Endothelial cell of umbilical vein (primary cell): ENCODE measurements at regions not wholly inside any gene's neighbourhood (a gene's known extent, or its start where the extent isn't known, plus 50 kb on each side); places are given as distances from the start of the nearest gene placed in this dataset.

Experiments used
- BruUV-seq: library from RNA; stranded (reverse); fragments of 400-500 nt; replicated peaks from 2 replicates; lab custom pipeline; 2021; lab: Mats Ljungman, UMichigan
- CTCF ChIA-PET: fragments of 300-600, 350-600 bp; sonication (Branson Sonifier 250); formaldehyde crosslinking; loops from one replicate; lab custom pipeline; 2021; ENCODE audit warnings: antibody characterized with exemption, inconsistent platforms; lab: Charles Lee
- POLR2A ChIA-PET: fragments of 300-600, 350-600 bp; sonication (Branson Sonifier 250); formaldehyde crosslinking; loops from one replicate; lab custom pipeline; 2021; ENCODE audit warnings: antibody characterized with exemption, inconsistent platforms; lab: Charles Lee
- DNase-seq: peaks from one replicate; pipeline ENCODE4 v3.0.0-alpha.2; 2011; ENCODE audit warnings: low read depth, low spot score
- FAIRE-seq: peaks from 2 replicates; lab custom pipeline; 2011; peaks lifted over from hg19 to GRCh38; lab: Jason Lieb, UNC
- H2AFZ ChIP-seq: 2 replicates; pipeline ENCODE4 v1.6.0; 2012; ENCODE audit warnings: low read depth, low read length, control low read depth, inconsistent platforms
- H3K27ac ChIP-seq: 2 replicates; pipeline ENCODE4 v1.5.1; 2011; ENCODE audit warnings: low read depth, mild to moderate bottlenecking, control low read depth, low read length, moderate library complexity; ENCODE audit not compliant: insufficient read depth
- H3K27me3 ChIP-seq, 2 experiments: 2 replicates each; pipeline versions ENCODE4 v1.6.0 to v1.6.1; 2011; ENCODE audit warnings: low read length in 2 of 2, mixed read lengths in 1 of 2; ENCODE audit not compliant: control insufficient read depth in 2 of 2, insufficient read depth in 2 of 2
- H3K36me3 ChIP-seq, 2 experiments: 2 replicates in 1 of 2; 3 replicates in 1 of 2; pipeline ENCODE4 v1.5.1; 2011; ENCODE audit warnings: low read length in 2 of 2, mild to moderate bottlenecking in 1 of 2, moderate library complexity in 1 of 2; ENCODE audit not compliant: control insufficient read depth in 2 of 2, insufficient read depth in 2 of 2; ENCODE audit errors: extremely low read depth in 1 of 2
- H3K4me1 ChIP-seq: 3 replicates; pipeline ENCODE4 v1.5.1; 2011; ENCODE audit warnings: mild to moderate bottlenecking, low read length; ENCODE audit not compliant: control insufficient read depth, insufficient read depth; ENCODE audit errors: extremely low read depth
- H3K4me2 ChIP-seq: 2 replicates; pipeline ENCODE4 v1.6.1; 2011; ENCODE audit warnings: low read length, control low read depth, mixed read lengths; ENCODE audit not compliant: insufficient read depth
- H3K4me3 ChIP-seq, 3 experiments: fragments of 200-600 bp in 1 of 3; sonication (generic), shearing (Covaris generic) in 1 of 3; replicated peaks in 1 of 3; 2 replicates each; pipeline ENCODE4 v1.5.1; 2011 to 2016; ENCODE audit warnings: control low read depth in 3 of 3, low read length in 3 of 3, mild to moderate bottlenecking in 2 of 3, inconsistent platforms in 1 of 3, low read depth in 1 of 3, moderate library complexity in 1 of 3; ENCODE audit not compliant: insufficient read depth in 1 of 3
- H3K79me2 ChIP-seq: 2 replicates; pipeline ENCODE4 v1.6.0; 2012; ENCODE audit warnings: low read length, inconsistent platforms; ENCODE audit not compliant: control insufficient read depth, insufficient read depth
- H3K9ac ChIP-seq: replicated peaks from 2 replicates; pipeline ENCODE3; 2011; ENCODE audit warnings: low read length, control low read depth; ENCODE audit not compliant: insufficient read depth; ENCODE audit errors: extremely low read depth
- H3K9me1 ChIP-seq: replicated peaks from 3 replicates; pipeline ENCODE4 v1.6.0; 2011; ENCODE audit warnings: mild to moderate bottlenecking, low read length; ENCODE audit not compliant: control insufficient read depth, insufficient read depth; ENCODE audit errors: extremely low read depth
- H3K9me3 ChIP-seq: replicated peaks from 2 replicates; pipeline ENCODE4 v1.5.1; 2012; ENCODE audit warnings: low read length, inconsistent platforms; ENCODE audit not compliant: control insufficient read depth, insufficient read depth
- H4K20me1 ChIP-seq: replicated peaks from 2 replicates; pipeline ENCODE3; 2011; ENCODE audit warnings: mild to moderate bottlenecking, low read length; ENCODE audit not compliant: control insufficient read depth, insufficient read depth; ENCODE audit errors: extremely low read depth
- EZH2 ChIP-seq: IDR thresholded peaks from 2 replicates; pipeline ENCODE4 v1.6.1; 2012; ENCODE audit warnings: borderline replicate concordance, low read depth, mild to moderate bottlenecking, moderate library complexity, low read length, inconsistent platforms; ENCODE audit not compliant: severe bottlenecking
- FOS ChIP-seq: IDR thresholded peaks from 2 replicates; pipeline ENCODE4 v1.6.1; 2011; ENCODE audit warnings: mild to moderate bottlenecking, low read length, moderate library complexity, borderline replicate concordance; ENCODE audit not compliant: insufficient read depth
- GATA2 ChIP-seq: IDR thresholded peaks from 2 replicates; pipeline ENCODE4 v1.7.0; 2011; ENCODE audit warnings: low read depth, mild to moderate bottlenecking, moderate library complexity, mixed read lengths, low read length; ENCODE audit not compliant: insufficient read length, insufficient read depth
- JUN ChIP-seq: IDR thresholded peaks from 2 replicates; pipeline ENCODE4 v1.6.1; 2011; ENCODE audit warnings: borderline replicate concordance, low read depth; ENCODE audit not compliant: insufficient read length, insufficient read depth
- MYC ChIP-seq: IDR thresholded peaks from one replicate; pipeline ENCODE4 v1.6.1; 2011; ENCODE audit warnings: mild to moderate bottlenecking, low read depth, low read length
- POLR2A ChIP-seq: IDR thresholded peaks from 2 replicates; pipeline ENCODE4 v1.6.1; 2012; ENCODE audit warnings: low read depth, mild to moderate bottlenecking, control low read depth, low read length
- POLR2AphosphoS5 ChIP-seq: IDR thresholded peaks from 2 replicates; pipeline ENCODE4 v1.6.1; 2012; ENCODE audit warnings: low read depth, mild to moderate bottlenecking, control low read depth, low read length, moderate library complexity; ENCODE audit not compliant: insufficient read depth
- dilution Hi-C: fragments of 300-500 bp; cut with MboI; formaldehyde crosslinking; loops from one replicate; pipeline ENCODE4 v1.15.0; 2019; ENCODE audit warnings: low sequenced_read_pairs; ENCODE audit not compliant: extremely low pct_ligation_motif_present
- intact Hi-C: fragments of 100-400 bp; cut with micrococcal nuclease; formaldehyde crosslinking; loops from one replicate; pipeline ENCODE4 v1.10.0; 2022
- TF ChIP-seq, protein P1 (sequence below): IDR thresholded peaks from 2 replicates; pipeline ENCODE4 v1.6.1; 2011; ENCODE audit not compliant: insufficient read depth, insufficient read length
- TF ChIP-seq, protein P2 (sequence below), 2 donors: IDR thresholded peaks; 1 replicate in 1 of 2; 2 replicates in 1 of 2; pipeline ENCODE4 v1.5.1; 2011; ENCODE audit warnings: low read length in 2 of 2, mild to moderate bottlenecking in 2 of 2, moderate library complexity in 2 of 2, control low read depth in 1 of 2, inconsistent platforms in 1 of 2, low read depth in 1 of 2; ENCODE audit not compliant: insufficient read depth in 1 of 2; ENCODE audit errors: extremely low read depth in 1 of 2

DNA sequence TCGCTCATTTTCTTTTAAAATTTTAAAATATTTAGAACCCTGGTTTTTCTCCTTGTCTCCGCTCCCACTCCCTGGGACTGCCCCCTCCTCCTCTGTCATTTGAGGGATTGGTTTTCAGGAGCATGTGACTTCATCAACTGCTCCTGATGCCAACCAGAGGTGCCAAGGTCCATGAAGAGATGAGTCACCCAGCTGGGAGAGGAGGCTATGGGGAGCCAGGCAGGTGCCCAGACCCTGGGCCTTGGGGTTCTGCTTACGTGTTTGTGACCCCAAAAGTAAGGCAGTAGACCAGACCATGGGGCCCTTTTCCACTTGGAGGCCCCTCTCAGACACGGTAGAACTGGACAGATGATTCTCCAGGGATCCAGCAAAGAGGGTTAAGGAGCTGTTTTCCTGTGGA lies 167.0 kb downstream of the FGF18 start:
- intact Hi-C loops = no loop called here
- FAIRE-seq = no peak
- Histone ChIP-seq H4K20me1 (no peaks in the 10 kb centered on the region), H3K79me2 (no peaks in the 10 kb centered on the region), H3K9me1 (no peaks in the 10 kb centered on the region), H3K4me2 (no peak overlapping the region), H3K9me3 (no peaks in the 10 kb centered on the region), H3K4me3 (no peak overlapping the region), H3K4me1 (no peaks in the 10 kb centered on the region), H3K9ac (no peak overlapping the region), H3K27me3 (peaks cover 10 to 14% of the 10 kb centered on the region in 2 experiments), H3K27ac (no peak overlapping the region), H3K36me3 (no peaks in the 10 kb centered on the region), H2AFZ (no peak overlapping the region)
- ChIA-PET CTCF (no interaction called here), POLR2A (no interaction called here)
- TF ChIP-seq GATA2 (no peak), JUN (no peak), POLR2A (no peak), FOS (no peak), POLR2AphosphoS5 (no peak), MYC (no peak), EZH2 (no peak)
- TF ChIP-seq, protein P1, sequence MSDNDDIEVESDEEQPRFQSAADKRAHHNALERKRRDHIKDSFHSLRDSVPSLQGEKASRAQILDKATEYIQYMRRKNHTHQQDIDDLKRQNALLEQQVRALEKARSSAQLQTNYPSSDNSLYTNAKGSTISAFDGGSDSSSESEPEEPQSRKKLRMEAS = no peak
- TF ChIP-seq, protein P2, sequence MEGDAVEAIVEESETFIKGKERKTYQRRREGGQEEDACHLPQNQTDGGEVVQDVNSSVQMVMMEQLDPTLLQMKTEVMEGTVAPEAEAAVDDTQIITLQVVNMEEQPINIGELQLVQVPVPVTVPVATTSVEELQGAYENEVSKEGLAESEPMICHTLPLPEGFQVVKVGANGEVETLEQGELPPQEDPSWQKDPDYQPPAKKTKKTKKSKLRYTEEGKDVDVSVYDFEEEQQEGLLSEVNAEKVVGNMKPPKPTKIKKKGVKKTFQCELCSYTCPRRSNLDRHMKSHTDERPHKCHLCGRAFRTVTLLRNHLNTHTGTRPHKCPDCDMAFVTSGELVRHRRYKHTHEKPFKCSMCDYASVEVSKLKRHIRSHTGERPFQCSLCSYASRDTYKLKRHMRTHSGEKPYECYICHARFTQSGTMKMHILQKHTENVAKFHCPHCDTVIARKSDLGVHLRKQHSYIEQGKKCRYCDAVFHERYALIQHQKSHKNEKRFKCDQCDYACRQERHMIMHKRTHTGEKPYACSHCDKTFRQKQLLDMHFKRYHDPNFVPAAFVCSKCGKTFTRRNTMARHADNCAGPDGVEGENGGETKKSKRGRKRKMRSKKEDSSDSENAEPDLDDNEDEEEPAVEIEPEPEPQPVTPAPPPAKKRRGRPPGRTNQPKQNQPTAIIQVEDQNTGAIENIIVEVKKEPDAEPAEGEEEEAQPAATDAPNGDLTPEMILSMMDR (IDR thresholded peaks at IDR 0.05; ENCODE audit: extremely low read depth in 1 of 2, insufficient read depth in 1 of 2, low read depth in 1 of 2, low read length in 2 of 2) = no peak
- DNase-seq = no peak
- BruUV-seq = no TSS peak
- dilution Hi-C loops = no loop called here
